CD14-positive monocyte (primary cell): ENCODE measurements at regions not wholly inside any gene's neighbourhood (a gene's known extent, or its start where the extent isn't known, plus 50 kb on each side); places are given as distances from the start of the nearest gene placed in this dataset.

Experiments used
- DNase-seq, 3 donors: peaks; one replicate each; pipeline ENCODE4 v3.0.0-alpha.2; 2011 to 2022
- H2AFZ ChIP-seq: 2 replicates; pipeline ENCODE4 v1.6.0; 2012; ENCODE audit warnings: mild to moderate bottlenecking, low read depth, low read length, inconsistent platforms; ENCODE audit not compliant: insufficient read depth, poor library complexity, severe bottlenecking
- H3K27ac ChIP-seq, 2 donors: 1 replicate in 1 of 2; 2 replicates in 1 of 2; pipeline ENCODE4 v1.5.1; 2012 to 2013; ENCODE audit warnings: low read length in 2 of 2, control low read depth in 1 of 2, inconsistent platforms in 1 of 2, low read depth in 1 of 2, mild to moderate bottlenecking in 1 of 2
- H3K27me3 ChIP-seq, 2 donors: one replicate each; pipeline versions ENCODE4 v1.6.0 to v1.6.1; 2011 to 2013; ENCODE audit warnings: low read length in 2 of 2; ENCODE audit not compliant: control insufficient read depth in 2 of 2, insufficient read depth in 2 of 2
- H3K36me3 ChIP-seq, 2 donors: replicated peaks in 1 of 2; 1 replicate in 1 of 2; 2 replicates in 1 of 2; pipeline versions ENCODE4 v1.5.1 to v1.6.1; 2012 to 2013; ENCODE audit warnings: low read length in 2 of 2, control low read depth in 1 of 2, inconsistent platforms in 1 of 2, mild to moderate bottlenecking in 1 of 2; ENCODE audit not compliant: insufficient read depth in 2 of 2, control insufficient read depth in 1 of 2
- H3K4me1 ChIP-seq, 2 donors: 1 replicate in 1 of 2; 2 replicates in 1 of 2; pipeline versions ENCODE4 v1.5.1 to v1.6.1; 2012 to 2013; ENCODE audit warnings: low read length in 2 of 2, control low read depth in 1 of 2, inconsistent platforms in 1 of 2, mild to moderate bottlenecking in 1 of 2, moderate library complexity in 1 of 2; ENCODE audit not compliant: insufficient read depth in 2 of 2, control insufficient read depth in 1 of 2
- H3K4me2 ChIP-seq: replicated peaks from 2 replicates; pipeline ENCODE3; 2012; ENCODE audit warnings: low read length, moderate library complexity, mild to moderate bottlenecking; ENCODE audit not compliant: poor library complexity, severe bottlenecking; ENCODE audit errors: extremely low read depth
- H3K4me3 ChIP-seq, 3 experiments: fragments of 200-600 bp in 1 of 3; sonication (generic) in 1 of 3; replicated peaks in 1 of 3; 1 replicate in 2 of 3; 2 replicates in 1 of 3; pipeline ENCODE4 v1.5.1; 2011 to 2013; ENCODE audit warnings: low read length in 3 of 3, mild to moderate bottlenecking in 3 of 3, control low read depth in 2 of 3, low read depth in 2 of 3, inconsistent platforms in 1 of 3, moderate library complexity in 1 of 3
- H3K79me2 ChIP-seq: 2 replicates; pipeline ENCODE4 v1.6.0; 2012; ENCODE audit warnings: mild to moderate bottlenecking, control low read depth, inconsistent platforms, low read length, moderate library complexity; ENCODE audit not compliant: insufficient read depth
- H3K9ac ChIP-seq: 2 replicates; pipeline ENCODE4 v1.6.0; 2017; ENCODE audit warnings: low read length, mild to moderate bottlenecking; ENCODE audit not compliant: insufficient read depth, poor library complexity, severe bottlenecking
- H3K9me3 ChIP-seq, 2 donors: replicated peaks in 1 of 2; 1 replicate in 1 of 2; 2 replicates in 1 of 2; pipeline versions ENCODE4 v1.5.1 to v1.6.1; 2012 to 2013; ENCODE audit warnings: low read length in 2 of 2, control low read depth in 1 of 2; ENCODE audit not compliant: control insufficient read depth in 1 of 2, insufficient read depth in 1 of 2
- H4K20me1 ChIP-seq: 2 replicates; pipeline ENCODE4 v1.6.0; 2012; ENCODE audit warnings: mild to moderate bottlenecking, low read length, control low read depth, moderate library complexity; ENCODE audit not compliant: insufficient read depth
- H3K27ac Mint-ChIP-seq, 7 donors: one replicate each; pipeline ENCODE4 v1.8.0; 2020; ENCODE audit warnings: mild to moderate bottlenecking in 7 of 7, mixed read lengths in 7 of 7, moderate library complexity in 6 of 7, inconsistent platforms in 2 of 7
- H3K27me3 Mint-ChIP-seq, 3 donors: one replicate each; pipeline ENCODE4 v1.8.0; 2021 to 2022; ENCODE audit warnings: low read depth in 3 of 3, mild to moderate bottlenecking in 3 of 3, mixed read lengths in 3 of 3, moderate library complexity in 3 of 3, inconsistent platforms in 1 of 3
- H3K36me3 Mint-ChIP-seq, 2 donors: one replicate each; pipeline ENCODE4 v1.8.0; 2020; ENCODE audit warnings: mixed read lengths in 2 of 2, inconsistent platforms in 1 of 2, mild to moderate bottlenecking in 1 of 2
- H3K4me1 Mint-ChIP-seq: one replicate; pipeline ENCODE4 v1.8.0; 2020; ENCODE audit warnings: mild to moderate bottlenecking, mixed read lengths
- H3K4me3 Mint-ChIP-seq, 2 donors: one replicate each; pipeline ENCODE4 v1.8.0; 2020; ENCODE audit warnings: mild to moderate bottlenecking in 2 of 2, mixed read lengths in 2 of 2, moderate library complexity in 1 of 2
- H3K9me3 Mint-ChIP-seq, 7 donors: one replicate each; pipeline ENCODE4 v1.8.0; 2020 to 2022; ENCODE audit warnings: mixed read lengths in 7 of 7, mild to moderate bottlenecking in 6 of 7, moderate library complexity in 6 of 7, inconsistent platforms in 2 of 7
- WGBS: methylation state at CpG from one replicate; pipeline ENCODE4 v1.1.5; 2013; ENCODE audit warnings: missing lambda C conversion rate; ENCODE audit not compliant: insufficient coverage; 5-methylcytosine and 5-hydroxymethylcytosine counted together
- intact Hi-C, 2 donors: fragments of 100-400 bp; cut with micrococcal nuclease; formaldehyde crosslinking; loops; one replicate each; pipeline versions ENCODE4 v1.15.0 to v1.15.1; 2023
- TF ChIP-seq, protein P1 (sequence below): fragments of 200-600 bp; IDR thresholded peaks from one replicate; pipeline ENCODE4 v1.8.0; 2022; ENCODE audit warnings: antibody characterized with exemption, mild to moderate bottlenecking

GRCh38 chr15:37576952-37577351 is 357.5 kb upstream of the TMCO5A start:
- H3K9me3 Mint-ChIP-seq: peaks cover 0 to 8% (median 5%) of the 10 kb centered on the region in 7 donors
- H3K9ac ChIP-seq: no peak overlapping the region
- TF ChIP-seq, protein P1, sequence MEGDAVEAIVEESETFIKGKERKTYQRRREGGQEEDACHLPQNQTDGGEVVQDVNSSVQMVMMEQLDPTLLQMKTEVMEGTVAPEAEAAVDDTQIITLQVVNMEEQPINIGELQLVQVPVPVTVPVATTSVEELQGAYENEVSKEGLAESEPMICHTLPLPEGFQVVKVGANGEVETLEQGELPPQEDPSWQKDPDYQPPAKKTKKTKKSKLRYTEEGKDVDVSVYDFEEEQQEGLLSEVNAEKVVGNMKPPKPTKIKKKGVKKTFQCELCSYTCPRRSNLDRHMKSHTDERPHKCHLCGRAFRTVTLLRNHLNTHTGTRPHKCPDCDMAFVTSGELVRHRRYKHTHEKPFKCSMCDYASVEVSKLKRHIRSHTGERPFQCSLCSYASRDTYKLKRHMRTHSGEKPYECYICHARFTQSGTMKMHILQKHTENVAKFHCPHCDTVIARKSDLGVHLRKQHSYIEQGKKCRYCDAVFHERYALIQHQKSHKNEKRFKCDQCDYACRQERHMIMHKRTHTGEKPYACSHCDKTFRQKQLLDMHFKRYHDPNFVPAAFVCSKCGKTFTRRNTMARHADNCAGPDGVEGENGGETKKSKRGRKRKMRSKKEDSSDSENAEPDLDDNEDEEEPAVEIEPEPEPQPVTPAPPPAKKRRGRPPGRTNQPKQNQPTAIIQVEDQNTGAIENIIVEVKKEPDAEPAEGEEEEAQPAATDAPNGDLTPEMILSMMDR: no peak
- H3K79me2 ChIP-seq: no peaks in the 10 kb centered on the region
- no peaks in the 10 kb centered on the region for H3K4me1 ChIP-seq
- H3K27ac ChIP-seq: no peak overlapping the region
- no peaks in the 10 kb centered on the region for H3K36me3 Mint-ChIP-seq
- no peak overlapping the region for H3K4me3 ChIP-seq
- H3K4me3 Mint-ChIP-seq: no peak overlapping the region
- no peaks in the 10 kb centered on the region for H3K27me3 ChIP-seq
- H2AFZ ChIP-seq: no peak overlapping the region
- H3K4me1 Mint-ChIP-seq: no peaks in the 10 kb centered on the region
- WGBS: 100% methylated on average over 1 of the region's 2 CpGs
- no peak overlapping the region for H3K4me2 ChIP-seq
- no peak for DNase-seq
- intact Hi-C loops: no loop called here
- no peaks in the 10 kb centered on the region for H3K36me3 ChIP-seq
- no peaks in the 10 kb centered on the region for H4K20me1 ChIP-seq
- H3K27ac Mint-ChIP-seq: no peak overlapping the region
- H3K27me3 Mint-ChIP-seq: no peaks in the 10 kb centered on the region
- peaks cover 1 to 12% of the 10 kb centered on the region in 2 donors for H3K9me3 ChIP-seq

DNA sequence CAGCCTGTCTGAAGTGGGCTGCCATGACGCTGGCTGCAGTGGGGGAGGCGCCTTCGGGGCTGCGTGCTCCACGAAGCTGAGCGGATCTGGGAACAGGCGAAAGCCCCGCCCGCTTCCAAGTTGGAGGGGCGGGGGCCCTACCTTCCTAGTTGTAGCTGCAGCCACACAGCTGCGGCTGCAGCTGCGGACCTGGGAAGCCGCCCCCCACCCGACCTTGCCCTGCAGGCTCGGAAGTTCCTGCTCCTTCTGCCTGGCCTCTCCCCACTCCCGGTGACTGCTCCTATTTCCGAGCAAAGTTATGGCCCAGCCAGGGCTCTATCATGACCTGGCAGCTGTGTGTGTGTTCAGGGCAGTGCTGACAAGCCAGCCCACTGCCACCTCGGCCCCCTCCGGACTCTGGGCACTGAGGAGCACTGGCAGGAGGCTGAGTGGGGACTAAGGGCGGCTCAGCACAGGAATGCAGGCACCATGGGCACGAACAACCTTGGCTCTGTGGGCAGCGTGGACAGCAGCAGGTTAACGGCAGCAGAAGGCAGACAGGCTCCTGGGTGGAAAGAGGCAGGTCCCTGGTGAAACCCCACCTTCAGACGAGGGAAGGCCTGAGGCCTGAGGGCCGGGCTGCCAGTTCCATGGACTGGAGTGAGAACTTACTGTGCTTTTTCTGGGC is 352.4 kb upstream of the TMCO5A start:
- intact Hi-C loops: no loop called here
- TF ChIP-seq, protein P1: no peak
- no peak for DNase-seq
- Histone ChIP-seq H3K9ac (no peak overlapping the region), H3K27me3 (no peaks in the 10 kb centered on the region), H3K9me3 (peaks cover 29 to 32% of the 10 kb centered on the region in 2 donors), H3K4me2 (no peak overlapping the region), H3K27ac (no peak overlapping the region), H3K4me3 (no peak overlapping the region), H3K4me1 (no peaks in the 10 kb centered on the region), H3K36me3 (no peaks in the 10 kb centered on the region), H3K79me2 (no peaks in the 10 kb centered on the region), H4K20me1 (no peaks in the 10 kb centered on the region), H2AFZ (no peak overlapping the region)
- Mint-ChIP-seq H3K27ac (no peak overlapping the region), H3K27me3 (no peaks in the 10 kb centered on the region), H3K36me3 (no peaks in the 10 kb centered on the region), H3K4me3 (no peak overlapping the region), H3K9me3 (peaks cover 7 to 26% (median 17%) of the 10 kb centered on the region in 7 donors), H3K4me1 (no peaks in the 10 kb centered on the region)
- WGBS: 96% methylated on average over 25 of the region's 25 CpGs
